Esophagus (tissue), 2 donors: ENCODE measurements at regions not wholly inside any gene's neighbourhood (a gene's known extent, or its start where the extent isn't known, plus 50 kb on each side); places are given as distances from the start of the nearest gene placed in this dataset.

ENCODE experiments used
- H3K27ac ChIP-seq, 2 donors: one replicate each; pipeline ENCODE4 v1.5.1; 2013; ENCODE audit warnings: low read depth in 2 of 2, mild to moderate bottlenecking in 2 of 2, inconsistent platforms in 1 of 2, low read length in 1 of 2, moderate library complexity in 1 of 2
- H3K27me3 ChIP-seq, 2 donors: one replicate each; pipeline ENCODE4 v1.6.1; 2013; ENCODE audit warnings: low read length in 2 of 2, control low read depth in 1 of 2, mild to moderate bottlenecking in 1 of 2; ENCODE audit not compliant: insufficient read depth in 2 of 2, control insufficient read depth in 1 of 2
- H3K36me3 ChIP-seq, 2 donors: one replicate each; pipeline ENCODE4 v1.6.1; 2013; ENCODE audit warnings: low read length in 1 of 2; ENCODE audit not compliant: control insufficient read depth in 2 of 2, insufficient read depth in 2 of 2
- H3K4me1 ChIP-seq, 2 donors: one replicate each; pipeline ENCODE4 v1.6.1; 2013; ENCODE audit warnings: low read length in 1 of 2; ENCODE audit not compliant: control insufficient read depth in 2 of 2, insufficient read depth in 2 of 2
- H3K4me3 ChIP-seq, 2 donors: one replicate each; pipeline ENCODE4 v1.5.1; 2013; ENCODE audit warnings: low read length in 2 of 2, mild to moderate bottlenecking in 2 of 2, low read depth in 1 of 2, moderate library complexity in 1 of 2
- H3K9me3 ChIP-seq, 2 donors: one replicate each; pipeline ENCODE4 v1.6.1; 2013; ENCODE audit warnings: mild to moderate bottlenecking in 2 of 2, low read depth in 1 of 2, low read length in 1 of 2, moderate library complexity in 1 of 2; ENCODE audit not compliant: control insufficient read depth in 2 of 2, insufficient read depth in 1 of 2
- WGBS, 2 donors: extraction: QIAGEN DNeasy Blood & Tissue Kit; methylation state at CpG; one replicate each; pipeline ENCODE4 v1.1.7; 2013; 5-methylcytosine and 5-hydroxymethylcytosine counted together
- donor health status: healthy with polysubstance abuse.
- donor health status: Bipolar disorder and iron deficiency.

DNA sequence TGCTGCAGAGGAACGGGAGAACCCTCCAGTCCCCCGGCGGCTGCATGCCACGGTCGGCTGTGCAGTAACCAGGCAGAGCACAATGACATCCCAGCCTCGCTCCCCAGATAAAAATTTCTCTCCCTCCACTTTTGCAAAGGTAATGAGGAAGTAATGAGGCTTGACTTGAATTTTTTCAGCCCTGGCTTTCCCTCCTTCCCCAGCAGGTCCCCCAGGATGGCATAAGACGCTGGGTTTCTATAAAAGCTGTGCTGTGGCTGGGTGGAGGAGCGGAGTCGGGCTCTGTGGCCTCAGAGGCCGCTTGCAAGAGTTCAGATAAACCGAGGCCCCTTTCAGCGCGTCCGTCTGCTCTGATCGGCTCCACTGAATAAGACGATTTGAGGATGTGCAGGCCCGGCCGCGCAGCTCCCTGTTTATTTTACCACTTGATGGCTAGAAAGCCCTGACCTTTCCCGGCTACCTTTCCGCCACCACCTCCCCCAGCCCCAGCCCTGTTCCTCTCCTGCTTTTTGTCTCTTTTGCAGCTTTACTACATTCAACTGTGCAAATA lies 351.9 kb upstream of the IRX2 start:
- no peaks in the 10 kb centered on the region for H3K9me3 ChIP-seq
- no peaks in the 10 kb centered on the region for H3K27me3 ChIP-seq
- no peaks in the 10 kb centered on the region for H3K36me3 ChIP-seq
- no peak overlapping the region for H3K4me3 ChIP-seq
- WGBS, 2 donors = 40 to 53% methylated on average over 21 of the region's 21 CpGs
- H3K4me1 ChIP-seq = no peaks in the 10 kb centered on the region
- H3K27ac ChIP-seq = no peak overlapping the region

DNA sequence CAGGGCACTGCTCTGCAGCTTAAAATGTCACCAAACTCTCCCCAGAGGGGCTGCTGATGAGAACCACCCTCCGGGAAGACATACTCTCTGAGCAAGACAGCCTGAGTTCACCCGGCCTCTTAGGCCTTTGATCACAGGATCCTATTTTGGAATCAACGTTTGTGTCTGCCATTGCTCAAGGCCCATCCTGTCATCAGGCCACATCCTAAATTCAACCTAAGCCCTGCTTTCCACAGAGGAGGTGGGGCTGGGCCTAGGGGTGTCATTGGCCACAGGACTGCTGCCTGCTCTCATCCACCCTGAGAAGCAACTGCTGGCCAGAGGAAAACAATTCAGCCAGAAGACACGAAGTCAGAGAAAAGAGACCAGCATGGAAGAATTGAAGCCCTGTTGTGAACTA lies 351.1 kb upstream of the IRX2 start:
- Histone ChIP-seq H3K4me3 (no peak overlapping the region), H3K4me1 (no peaks in the 10 kb centered on the region), H3K9me3 (no peaks in the 10 kb centered on the region), H3K27ac (no peak overlapping the region), H3K36me3 (no peaks in the 10 kb centered on the region), H3K27me3 (no peaks in the 10 kb centered on the region)
- 64 to 68% methylated on average over 4 of the region's 4 CpGs for WGBS, 2 donors

DNA sequence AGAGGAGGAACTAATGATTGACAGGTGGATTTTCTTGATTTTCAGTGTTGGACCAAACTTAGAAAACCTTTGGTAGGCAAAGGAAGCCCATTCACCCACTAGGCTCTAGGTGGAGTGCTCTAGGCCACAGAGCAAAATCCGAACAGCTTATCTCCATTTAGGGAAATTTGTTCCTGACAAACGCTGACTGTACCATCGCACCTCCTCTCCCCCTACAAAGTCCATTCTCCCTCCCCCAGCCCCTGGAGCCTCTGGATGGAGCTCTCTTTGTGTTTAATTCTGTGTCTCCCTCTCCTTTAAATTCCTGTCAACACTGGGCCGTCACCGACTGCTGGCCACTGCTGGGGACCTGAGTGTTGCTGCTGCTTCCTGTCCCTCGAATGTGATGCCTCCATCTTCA lies 350.1 kb upstream of the IRX2 start:
- Histone ChIP-seq H3K4me3 (no peak overlapping the region), H3K27me3 (no peaks in the 10 kb centered on the region), H3K4me1 (no peaks in the 10 kb centered on the region), H3K9me3 (no peaks in the 10 kb centered on the region), H3K36me3 (no peaks in the 10 kb centered on the region), H3K27ac (no peak overlapping the region)
- 46 to 60% methylated on average over 6 of the region's 6 CpGs for WGBS, 2 donors

DNA sequence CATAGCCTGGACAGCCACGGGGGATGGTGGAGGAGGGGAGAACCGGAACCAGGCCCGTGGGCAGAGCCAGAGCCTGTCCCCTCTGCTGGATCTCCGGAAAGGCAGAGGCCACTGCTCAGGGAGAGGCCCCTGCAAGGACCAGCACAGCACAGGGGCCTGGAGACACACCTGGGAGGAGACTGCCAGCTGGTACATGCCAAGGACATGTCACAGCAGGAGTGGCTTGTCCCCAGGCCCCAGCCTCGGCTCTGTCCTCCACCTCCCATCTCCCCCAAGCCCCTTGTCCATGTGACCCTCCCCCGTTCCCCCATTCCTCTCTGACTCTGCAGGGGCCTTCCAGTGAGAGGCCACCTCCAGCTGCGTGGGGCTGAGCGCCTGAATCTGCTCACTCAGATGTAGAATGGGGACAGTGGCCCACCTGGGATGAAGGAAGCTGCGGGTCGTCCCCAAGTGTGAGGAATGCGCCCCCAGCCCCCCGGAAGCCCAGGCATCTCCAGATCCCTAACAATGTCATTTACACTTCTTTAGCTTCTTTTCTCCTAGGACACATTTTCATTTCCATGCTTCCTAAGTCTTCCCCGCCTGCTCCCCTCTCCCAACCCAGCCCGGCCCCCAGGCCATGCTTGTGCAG lies 349.6 kb upstream of the IRX2 start:
- Histone ChIP-seq H3K27ac (no peak overlapping the region), H3K27me3 (no peaks in the 10 kb centered on the region), H3K36me3 (no peaks in the 10 kb centered on the region), H3K4me1 (no peaks in the 10 kb centered on the region), H3K9me3 (no peaks in the 10 kb centered on the region), H3K4me3 (no peak overlapping the region)
- 44 to 50% methylated on average over 14 of the region's 14 CpGs for WGBS, 2 donors

- H3K4me1 ChIP-seq = no peaks in the 10 kb centered on the region
- H3K27ac ChIP-seq = no peak overlapping the region
- 72 to 75% methylated on average over 6 of the region's 6 CpGs for WGBS, 2 donors
- no peak overlapping the region for H3K4me3 ChIP-seq
- H3K36me3 ChIP-seq = no peaks in the 10 kb centered on the region
- no peaks in the 10 kb centered on the region for H3K9me3 ChIP-seq
- no peaks in the 10 kb centered on the region for H3K27me3 ChIP-seq
Measured at GRCh38 chr5:3099954-3100353, 348.5 kb upstream of the IRX2 start.

- H3K27ac ChIP-seq = no peak overlapping the region
- no peaks in the 10 kb centered on the region for H3K27me3 ChIP-seq
- WGBS, 2 donors = 87 to 88% methylated on average over 14 of the region's 14 CpGs
- H3K36me3 ChIP-seq = no peaks in the 10 kb centered on the region
- H3K4me3 ChIP-seq = no peak overlapping the region
- no peaks in the 10 kb centered on the region for H3K4me1 ChIP-seq
- no peaks in the 10 kb centered on the region for H3K9me3 ChIP-seq
Measured at GRCh38 chr5:3099526-3099925, 348.0 kb upstream of the IRX2 start.

- Histone ChIP-seq H3K36me3 (no peaks in the 10 kb centered on the region), H3K4me1 (no peaks in the 10 kb centered on the region), H3K27me3 (no peaks in the 10 kb centered on the region), H3K9me3 (no peaks in the 10 kb centered on the region), H3K27ac (no peak overlapping the region), H3K4me3 (no peak overlapping the region)
- 64 to 72% methylated on average over 4 of the region's 4 CpGs for WGBS, 2 donors
Measured at GRCh38 chr5:3098821-3099220, 347.3 kb upstream of the IRX2 start.

- no peaks in the 10 kb centered on the region for H3K36me3 ChIP-seq
- H3K9me3 ChIP-seq = no peaks in the 10 kb centered on the region
- H3K27me3 ChIP-seq = no peaks in the 10 kb centered on the region
- H3K27ac ChIP-seq = no peak overlapping the region
- H3K4me1 ChIP-seq = no peaks in the 10 kb centered on the region
- 51% methylated on average over 13 of the region's 13 CpGs for WGBS, 2 donors
- no peak overlapping the region for H3K4me3 ChIP-seq
Measured at GRCh38 chr5:3092664-3093063, 341.2 kb upstream of the IRX2 start.

DNA sequence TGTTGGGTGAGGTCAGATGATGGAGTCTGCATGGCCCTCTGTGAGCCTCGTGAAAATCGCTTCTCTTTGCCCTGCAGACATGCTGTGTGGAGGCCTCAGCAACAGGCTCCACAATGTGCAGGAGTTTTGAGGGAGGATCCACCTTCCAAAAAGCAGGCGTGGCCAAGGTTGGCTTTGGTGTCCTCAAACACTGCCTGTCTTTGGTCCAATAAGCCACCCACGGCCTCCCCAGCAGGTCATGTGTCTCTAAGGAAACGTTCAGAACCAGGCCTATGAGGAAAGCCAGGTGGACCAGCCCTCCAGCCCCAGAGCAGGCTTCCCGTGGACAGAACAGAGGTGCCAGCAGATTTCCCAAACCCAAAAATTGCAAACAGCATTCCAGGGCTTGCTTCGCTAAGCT lies 340.7 kb upstream of the IRX2 start:
- no peak overlapping the region for H3K4me3 ChIP-seq
- H3K27ac ChIP-seq = no peak overlapping the region
- H3K27me3 ChIP-seq = no peaks in the 10 kb centered on the region
- no peaks in the 10 kb centered on the region for H3K36me3 ChIP-seq
- 69 to 72% methylated on average over 7 of the region's 7 CpGs for WGBS, 2 donors
- no peaks in the 10 kb centered on the region for H3K9me3 ChIP-seq
- H3K4me1 ChIP-seq = no peaks in the 10 kb centered on the region

DNA sequence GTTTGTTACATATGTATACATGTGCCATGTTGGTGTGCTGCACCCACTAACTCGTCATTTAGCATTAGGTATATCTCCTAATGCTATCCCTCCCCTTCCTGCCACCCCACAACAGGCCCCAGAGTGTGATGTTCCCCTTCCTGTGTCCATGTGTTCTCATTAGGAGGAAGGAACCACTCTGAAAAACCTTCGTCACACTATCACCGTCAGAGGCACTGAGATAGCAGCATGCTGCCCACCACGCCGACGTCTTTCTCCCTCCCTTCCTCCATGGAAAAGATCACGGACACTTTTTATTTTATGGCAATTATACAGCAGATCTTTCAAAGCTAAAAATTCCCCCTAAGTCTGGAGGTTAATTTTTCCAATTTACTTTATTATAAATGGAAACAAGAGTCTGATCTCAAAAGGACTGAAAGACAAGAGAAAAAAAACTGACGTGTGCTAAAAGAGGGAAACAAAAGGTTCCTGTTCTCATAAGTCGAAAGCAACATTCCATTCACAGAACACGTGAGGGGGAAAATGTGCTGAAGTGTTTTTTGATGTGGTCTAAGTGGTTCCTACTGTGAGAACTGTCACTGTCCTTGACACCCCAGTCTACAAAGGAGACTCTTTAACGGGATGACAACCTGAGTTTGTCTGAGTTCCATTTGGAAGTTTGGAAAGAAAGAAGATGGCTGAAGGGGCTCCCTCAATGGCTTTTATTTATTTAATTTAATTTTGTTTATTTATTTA lies 339.7 kb upstream of the IRX2 start:
- Histone ChIP-seq H3K4me3 (no peak overlapping the region), H3K27ac (no peak overlapping the region), H3K27me3 (no peaks in the 10 kb centered on the region), H3K4me1 (no peaks in the 10 kb centered on the region), H3K36me3 (no peaks in the 10 kb centered on the region), H3K9me3 (no peaks in the 10 kb centered on the region)
- WGBS, 2 donors = 46 to 59% methylated on average over 11 of the region's 11 CpGs
